HuH-7 (cell line): ENCODE measurements at regions not wholly inside any gene's neighbourhood (a gene's known extent, or its start where the extent isn't known, plus 50 kb on each side); places are given as distances from the start of the nearest gene placed in this dataset.
"Not testable (repeated sequence)": the region's sequence is repeated elsewhere in the genome, so short reads cannot be mapped to it uniquely, and the experiment has no call there.

Experiments
- DNase-seq: peaks from one replicate; pipeline ENCODE4 v3.0.0; 2011; ENCODE audit warnings: low spot score

DNA sequence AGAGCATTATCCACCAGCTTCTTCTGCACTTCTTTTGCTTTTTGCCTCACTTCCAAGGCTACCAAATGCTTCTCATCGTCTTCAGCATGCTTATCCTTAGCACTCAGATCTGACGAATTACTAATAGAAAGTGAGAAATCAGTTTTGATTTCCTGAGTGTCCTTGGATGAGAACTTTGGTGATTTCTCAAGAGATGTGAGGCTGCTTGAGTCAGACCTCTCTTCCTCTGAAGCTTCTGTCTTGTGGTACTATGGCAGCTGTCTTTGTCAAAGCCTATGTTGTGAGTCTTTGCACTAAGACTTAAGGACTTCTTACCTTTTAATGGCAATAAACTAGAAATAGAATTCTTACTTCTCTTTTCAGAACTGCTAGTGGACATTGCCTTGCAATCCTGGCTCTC, 169.9 kb downstream of the CPE start:
- no peak for DNase-seq

DNA sequence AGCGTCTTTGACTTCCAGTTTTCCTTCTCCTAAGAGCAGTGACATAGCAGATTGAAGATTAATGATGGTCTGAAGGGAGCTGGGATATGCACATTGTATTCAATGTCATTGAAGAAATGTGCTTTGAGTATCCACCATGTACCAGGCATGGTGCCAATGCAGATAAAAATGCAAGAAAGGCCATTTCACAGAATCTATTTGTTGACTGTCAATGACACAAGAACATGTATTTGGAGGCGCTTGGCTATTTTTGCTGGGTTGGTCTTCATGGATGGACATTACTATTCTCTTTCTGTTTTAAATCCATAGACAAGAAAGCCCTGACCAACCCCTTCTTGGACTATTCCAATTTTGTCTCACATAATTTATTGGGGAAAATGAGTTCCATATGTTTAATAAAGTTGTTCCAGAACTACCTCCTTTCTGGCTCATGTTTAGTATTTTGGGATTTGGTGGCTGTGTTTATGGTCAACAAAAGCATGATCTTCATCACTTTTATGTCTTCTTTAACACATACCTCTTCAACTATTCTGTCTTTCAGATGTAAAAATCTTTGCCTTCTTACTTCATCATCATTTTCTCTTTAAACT, 174.5 kb downstream of the CPE start:
- DNase-seq, result no peak

DNA sequence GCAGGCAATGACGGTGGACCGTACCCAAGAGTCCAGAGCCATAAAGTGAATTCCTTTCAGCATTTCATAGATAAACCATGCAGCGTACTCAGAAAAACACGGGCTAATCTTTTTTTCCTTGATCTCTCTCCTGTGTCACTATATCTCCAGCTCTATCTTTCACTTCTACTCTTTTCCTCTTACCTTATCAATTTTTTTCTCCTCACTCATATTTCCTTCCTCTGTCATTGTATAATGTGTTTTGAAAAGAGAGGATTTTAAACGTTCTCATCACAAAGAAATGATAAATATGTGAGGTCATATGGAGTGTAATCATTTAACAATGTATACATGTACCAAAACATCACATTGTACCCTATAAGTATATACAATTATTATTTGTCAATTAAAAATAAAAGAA, 176.5 kb downstream of the CPE start:
- DNase-seq, result no peak

DNA sequence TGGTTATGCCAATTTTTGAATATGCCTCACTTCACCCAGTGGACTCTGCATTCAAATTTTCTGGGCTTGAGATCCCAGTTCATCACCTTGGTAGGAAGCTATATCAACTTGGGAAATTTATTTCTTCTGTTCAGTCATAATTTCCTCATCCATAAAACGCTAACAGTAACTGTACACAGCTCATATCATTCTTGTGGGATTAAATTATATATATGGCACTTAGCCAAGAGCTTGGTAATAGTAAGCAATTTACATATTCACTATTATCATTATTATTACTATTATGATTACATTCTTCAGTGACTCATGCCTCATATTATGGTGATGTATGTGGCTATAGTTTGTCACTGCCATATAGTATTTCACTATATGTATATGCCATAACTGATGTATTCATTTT, 177.6 kb downstream of the CPE start:
- DNase-seq, result no peak

DNA sequence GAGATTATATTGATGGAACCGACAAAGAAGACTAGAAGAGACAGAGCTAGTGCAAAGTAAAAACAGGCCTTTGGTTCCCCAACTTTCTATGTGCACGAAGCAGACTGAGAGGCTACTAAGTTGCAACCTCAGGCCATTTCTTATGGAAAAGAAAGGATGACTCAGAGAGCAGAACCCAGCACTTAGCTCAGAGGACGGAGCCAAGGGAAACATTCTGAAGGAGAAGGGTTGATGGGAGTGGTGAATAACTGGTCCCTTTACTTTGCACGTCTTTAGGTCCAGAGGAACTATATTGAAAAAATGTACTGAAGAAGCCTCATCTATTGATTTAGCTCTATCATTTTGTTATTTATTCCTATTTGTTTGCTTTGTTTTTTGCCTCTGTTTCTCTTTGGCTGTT, 182.1 kb downstream of the CPE start:
- DNase-seq, result no peak

DNA sequence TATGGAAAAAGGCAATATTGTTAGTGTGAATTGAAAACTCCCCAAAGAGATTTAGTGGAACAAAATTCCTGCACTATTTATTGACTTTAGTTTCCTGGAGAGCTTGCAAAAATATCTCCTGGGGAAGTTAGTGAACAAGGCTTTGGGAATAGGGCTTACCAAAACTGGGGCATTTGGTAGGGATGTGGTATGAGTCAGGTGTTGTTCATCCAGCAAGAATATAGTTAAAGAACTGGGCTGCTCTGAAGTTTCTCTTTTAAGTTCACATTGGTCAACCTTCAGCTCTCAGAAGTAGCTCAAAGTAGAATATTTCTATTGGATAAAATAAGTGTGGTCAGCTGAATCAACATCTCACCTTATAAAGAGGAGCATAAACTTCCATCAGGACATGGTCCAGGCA, 185.0 kb downstream of the CPE start:
- no peak for DNase-seq

DNA sequence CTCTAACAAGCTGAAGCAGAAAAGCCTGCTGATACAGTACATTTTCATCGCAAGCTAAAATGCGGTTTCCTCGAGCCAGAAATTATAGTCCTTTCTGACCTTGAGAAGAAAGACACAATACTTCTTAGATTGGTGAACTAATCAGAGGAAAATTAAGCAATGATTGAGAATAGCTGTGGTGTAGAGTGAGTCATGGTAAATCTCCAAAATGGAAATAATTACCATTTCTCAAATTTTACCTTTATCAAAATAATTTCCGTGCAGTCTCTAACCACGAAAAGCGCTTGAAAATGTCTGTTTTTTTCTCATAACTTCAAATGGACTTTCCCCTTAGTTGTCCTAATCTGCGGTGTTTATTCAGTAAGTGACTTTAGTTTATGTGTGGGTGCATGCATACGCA, 190.2 kb downstream of the CPE start:
- no peak for DNase-seq

DNA sequence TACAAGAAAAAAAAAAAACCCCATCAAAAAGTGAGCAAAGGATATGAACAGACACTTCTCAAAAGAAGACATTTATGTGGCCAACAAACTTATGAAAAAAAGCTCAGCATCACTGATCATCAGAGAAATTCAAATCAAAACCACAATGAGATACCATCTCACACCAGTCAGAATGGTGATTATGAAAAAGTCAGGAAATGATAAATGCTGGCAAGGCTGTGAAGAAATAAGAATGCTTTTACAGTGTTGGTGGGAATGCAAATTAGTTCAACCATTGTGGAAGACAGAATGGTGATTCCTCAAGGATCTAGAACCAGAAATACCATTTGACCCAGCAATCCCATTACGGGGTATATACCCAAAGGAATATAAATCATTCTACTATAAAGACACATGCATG, 192.7 kb downstream of the CPE start:
- not testable (repeated sequence) for DNase-seq

DNA sequence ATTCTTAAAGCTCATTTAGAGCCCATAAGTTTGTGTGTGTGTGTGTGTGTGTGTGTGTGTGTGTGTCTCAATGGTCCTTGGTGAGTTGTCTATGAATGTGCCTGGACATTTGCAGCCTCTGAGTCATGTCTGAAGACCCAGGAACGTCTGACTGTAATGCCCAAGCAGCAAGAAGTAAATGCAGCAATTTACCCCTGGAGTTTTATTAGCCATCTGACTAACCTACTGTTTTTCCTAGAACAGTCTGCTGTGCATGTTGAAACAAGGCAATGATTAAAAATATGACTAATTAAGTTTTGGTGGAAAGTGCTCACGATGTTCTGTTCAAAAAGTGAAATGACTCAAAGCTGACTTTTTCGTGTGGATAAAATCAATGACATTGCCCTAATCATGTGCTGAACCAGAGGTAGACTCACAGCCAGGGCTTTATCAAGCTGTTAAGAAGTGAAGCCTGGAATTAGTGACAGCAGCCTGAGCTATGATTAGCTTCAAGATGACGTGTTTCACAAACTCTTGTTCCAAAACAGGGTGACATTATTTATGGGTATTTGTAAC, 201.6 kb downstream of the CPE start:
- DNase-seq, result no peak

DNA sequence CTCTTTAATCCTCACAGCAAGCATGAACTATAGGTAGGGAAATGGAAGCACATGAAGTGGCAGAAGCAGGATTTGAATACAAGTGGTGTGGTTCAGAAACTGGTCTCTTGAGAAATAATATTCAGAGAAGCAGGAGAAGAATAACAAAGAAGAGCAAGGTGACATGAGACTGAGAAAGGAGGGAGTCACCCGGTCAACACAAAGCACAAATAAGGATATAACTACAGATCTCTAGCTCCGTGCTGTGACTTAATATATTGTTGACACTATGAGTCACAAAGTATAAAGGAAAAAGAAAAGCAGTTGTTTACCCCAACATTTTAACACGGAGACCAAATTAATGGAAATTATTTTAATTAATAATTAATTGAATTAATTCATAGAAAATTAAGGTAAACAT, 204.5 kb downstream of the CPE start:
- DNase-seq, result no peak

DNA sequence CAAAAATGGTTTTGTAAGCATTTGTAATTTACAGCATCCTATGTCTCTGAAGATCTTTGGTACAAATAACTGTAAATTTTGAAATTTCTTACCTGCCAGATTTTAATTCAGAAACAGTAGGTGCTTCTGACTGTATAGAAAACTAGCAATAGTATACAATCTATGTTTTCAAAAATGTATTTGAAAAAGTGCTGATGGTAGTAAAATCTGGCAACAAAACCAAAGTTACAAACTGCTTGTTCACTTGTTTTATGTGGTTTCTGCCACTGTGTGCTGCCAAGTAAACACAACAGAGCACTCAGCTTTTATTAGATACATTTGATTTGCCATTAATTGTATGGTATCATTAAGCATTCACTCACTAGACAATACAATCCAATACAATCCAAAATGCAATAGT, 206.1 kb downstream of the CPE start:
- no peak for DNase-seq

DNA sequence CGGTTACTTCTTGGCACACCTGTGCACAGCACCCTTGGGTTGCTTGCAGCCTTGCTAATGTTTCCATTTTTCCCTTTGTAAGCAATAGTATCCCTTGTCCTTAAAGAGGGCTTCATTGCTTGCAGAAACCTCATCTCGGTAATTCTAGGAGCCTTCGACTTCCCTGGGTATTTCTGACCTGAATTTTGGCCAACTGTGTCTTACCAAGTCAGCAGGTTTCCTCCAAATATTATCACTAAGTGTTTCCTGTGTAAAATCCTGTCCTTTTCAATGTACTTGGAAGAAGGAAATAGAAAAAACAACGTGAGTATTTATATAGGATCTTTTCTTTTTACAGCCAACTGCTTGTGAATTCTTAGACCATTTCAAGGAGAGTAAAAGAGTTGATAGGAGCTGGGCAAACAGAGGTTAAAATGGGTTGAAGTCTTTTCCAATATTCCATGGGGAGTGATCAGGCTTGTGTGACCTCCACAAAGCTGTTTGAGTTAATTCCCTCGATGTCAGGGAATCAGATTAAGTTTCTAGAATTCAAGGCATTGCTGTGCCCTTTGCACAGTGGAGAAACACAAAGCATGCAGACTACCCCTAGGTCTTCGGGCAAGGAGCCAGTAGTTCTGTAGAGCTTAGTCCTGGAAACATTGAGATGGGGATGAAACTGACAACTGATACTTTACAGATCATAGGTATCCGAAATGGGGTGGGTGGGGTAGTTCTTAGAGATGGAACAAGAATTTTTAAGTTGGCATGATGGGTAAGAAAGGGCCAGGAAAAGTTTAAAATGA, 209.9 kb downstream of the CPE start:
- DNase-seq, result no peak

DNA sequence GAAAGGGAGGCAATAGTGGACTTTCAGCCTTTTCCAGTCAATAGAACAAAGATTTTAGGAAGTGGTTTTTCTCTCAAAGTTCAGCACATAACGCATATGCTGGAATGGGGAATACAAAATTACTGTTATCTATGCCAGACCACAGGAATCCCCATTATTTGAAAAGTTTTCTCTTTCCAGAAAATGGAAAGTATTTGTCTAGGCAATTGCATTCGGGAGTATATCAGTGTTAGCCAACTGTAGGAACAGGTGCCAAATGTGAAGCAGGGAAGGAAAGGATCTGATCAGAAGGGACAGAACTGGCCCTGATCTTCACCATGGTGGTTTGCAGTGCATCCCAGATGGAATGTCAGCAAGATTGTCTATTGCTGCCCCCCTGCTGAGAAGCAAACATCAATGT, 213.6 kb downstream of the CPE start:
- no peak for DNase-seq

DNA sequence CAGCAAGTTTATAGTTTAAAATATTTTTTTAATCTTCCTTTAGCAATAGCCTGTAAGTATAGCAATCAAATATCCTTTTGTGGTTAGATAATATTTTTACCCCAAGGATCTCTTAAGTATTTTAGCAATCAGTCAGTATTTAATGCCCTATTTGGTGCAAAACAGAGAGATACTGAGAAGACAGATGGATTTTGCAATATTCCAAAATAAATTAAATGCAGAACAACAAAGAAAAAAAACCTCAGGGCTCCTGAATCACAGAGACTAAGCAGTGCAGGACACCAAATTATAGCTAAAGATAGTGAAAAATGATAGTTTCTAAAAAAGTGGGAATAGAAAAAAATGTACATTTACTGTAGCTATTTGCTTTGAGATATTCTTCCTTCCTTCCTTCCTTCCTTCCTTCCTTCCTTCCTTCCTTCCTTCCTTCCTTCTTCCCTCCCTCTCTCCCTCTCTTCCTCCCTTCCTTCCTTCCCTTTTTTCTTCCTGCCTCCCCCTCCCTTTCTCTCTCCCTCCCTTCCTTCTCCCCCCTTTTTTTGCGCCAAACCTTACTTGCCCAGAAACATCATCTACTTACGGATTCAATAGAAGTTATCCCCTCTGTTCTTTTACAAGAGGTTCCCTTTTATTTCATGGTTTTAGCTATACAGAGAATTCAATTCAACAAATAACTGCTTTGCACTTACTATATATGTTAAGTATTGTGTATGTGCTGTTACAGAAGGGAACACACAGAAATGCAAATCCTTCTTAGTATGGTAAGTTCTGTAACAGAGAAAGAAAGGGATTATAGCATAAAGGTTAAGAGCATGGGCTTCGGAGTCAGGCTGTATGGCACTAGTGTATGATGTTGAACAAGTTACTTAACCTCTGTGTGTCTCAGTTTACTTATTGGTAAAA, 219.0 kb downstream of the CPE start:
- no peak for DNase-seq

DNA sequence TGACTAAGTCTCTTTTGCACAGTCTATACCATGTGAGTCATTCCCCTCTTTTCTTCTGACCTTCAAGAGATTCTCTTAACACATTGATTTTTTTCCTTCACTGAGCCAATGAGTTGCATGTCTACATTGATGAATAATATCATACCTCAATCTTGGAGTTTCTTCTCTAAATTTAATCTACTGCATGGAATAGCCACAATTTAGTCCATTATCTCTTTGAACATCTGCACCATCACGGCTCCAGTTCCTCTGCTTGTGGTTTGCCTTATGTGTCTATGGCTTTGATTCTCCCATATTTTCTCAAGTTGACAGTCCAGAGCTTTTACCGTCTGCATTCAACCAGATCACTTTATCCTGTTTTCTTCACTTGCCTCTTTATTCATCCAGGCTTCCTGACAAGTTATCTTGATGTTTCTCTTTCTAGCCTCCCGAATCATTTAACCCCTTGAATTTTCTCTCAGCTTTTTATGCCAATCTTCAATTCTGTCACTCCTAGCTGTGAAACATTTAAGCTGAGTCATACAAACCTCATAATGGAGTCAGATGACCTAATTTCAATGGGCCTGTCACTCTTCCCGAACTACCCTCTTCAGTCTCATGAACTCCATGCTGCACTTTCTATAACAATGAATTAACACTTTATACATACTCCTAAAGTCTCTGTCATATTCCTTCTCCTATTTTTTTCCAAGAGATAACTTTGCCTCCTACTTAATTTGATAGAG, 222.3 kb downstream of the CPE start:
- DNase-seq, result no peak

DNA sequence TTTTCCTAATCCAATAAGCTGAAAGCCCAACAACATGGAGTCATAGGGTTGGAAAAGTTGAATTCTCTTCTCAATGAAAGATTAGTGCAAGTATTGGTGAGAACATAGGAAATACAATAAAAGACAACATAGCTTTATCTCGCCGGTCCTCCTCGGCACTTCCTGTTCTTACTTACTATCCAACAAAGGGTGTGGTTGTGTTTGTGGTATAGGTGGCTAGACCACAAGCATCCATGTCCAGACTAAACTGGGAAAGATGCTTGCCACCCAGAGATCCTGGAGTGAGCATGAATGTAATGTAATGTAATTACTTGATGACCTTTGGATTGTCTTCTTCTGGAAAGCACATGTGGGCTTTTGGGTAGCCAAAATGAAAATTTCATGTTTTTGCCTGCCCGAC, 223.8 kb downstream of the CPE start:
- no peak for DNase-seq

DNA sequence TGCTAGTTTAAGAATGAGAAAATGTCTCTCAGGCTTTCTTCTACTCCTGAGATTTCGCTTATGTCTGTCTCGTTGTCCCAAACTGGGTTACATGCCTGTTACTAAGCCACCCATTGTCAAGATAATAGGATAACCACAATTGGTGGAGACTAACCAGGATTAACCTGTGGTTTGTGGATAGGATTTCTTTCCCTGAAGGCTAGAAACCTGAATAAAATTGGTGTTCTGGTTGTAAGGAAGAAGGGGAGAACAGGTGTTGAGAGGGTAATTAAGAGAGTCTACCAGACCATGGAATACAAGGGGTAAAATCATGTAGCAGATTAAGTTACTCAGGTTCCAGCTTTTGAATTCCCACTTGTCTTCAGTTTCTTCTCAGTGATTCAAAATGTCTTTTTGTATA, 225.4 kb downstream of the CPE start:
- no peak for DNase-seq

DNA sequence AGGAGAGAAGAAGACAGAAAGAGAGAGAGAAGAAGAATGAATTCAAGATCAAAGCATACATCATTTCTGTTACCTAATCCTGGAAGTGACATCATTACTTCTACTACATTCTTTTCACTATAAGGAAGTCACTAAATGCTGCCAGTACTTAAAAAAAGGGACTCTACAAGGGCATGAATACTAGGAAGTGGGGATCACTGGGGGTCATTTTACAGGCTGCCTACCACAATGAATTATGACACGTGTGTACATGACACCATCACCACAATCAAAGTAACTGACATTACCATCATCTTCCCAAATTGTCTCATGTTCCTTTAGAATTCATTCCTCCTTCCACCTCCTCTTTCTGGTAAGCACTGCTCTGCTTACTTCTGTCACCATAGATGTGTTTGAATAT, 227.0 kb downstream of the CPE start:
- DNase-seq, result no peak

DNA sequence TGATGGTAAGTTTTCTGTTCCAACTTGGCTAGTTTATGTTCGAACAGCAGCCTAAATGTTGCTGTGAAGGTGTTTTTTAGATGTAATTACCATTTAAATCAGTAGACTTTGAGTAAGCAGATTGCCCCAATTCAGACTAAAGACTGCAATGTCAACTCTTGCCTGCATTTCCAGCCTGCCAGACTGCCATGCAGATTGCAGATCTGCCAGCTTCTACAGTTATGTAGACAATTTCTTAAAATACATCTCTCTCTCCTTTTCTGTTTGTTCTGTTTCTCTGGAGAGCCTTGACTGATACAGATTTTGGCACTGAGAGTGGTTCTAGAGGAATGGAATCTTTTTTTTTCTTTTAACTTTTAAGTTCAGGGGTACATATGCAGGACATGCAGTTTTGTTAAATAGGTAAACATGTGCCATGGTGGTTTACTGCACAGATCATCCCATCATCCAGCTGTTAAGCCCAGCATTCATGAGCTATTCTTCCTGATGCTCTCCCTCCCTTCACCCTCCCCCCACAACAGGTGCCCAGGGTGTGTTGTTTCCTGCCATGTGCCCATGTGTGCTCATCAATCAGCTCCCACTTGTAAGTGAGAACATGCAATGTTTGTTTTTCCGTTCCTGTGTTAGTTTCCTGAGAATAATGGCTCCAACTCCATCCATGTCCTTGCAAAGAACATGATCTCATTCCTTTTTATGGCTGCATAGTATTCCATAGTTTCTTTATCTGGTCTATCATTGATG, 227.8 kb downstream of the CPE start:
- DNase-seq, result no peak

DNA sequence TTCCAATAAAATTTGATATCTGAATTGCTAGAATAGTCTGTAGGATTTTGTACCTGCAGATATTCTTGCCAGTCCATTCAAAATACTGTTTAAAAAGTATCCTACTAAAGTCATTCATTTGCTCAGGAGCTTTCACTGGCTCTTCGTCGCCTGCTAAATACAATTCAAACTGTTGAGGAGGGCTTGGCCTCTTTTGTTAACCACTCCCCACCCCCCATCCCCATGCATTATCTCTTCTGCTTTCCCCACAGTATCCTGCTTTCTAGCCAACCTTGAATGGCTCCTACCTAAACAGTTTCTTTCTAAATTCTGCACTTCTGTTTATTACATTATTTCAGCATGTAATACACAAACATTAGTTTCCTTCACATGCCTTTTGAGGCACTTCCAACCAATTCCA, 230.8 kb downstream of the CPE start:
- no peak for DNase-seq

DNA sequence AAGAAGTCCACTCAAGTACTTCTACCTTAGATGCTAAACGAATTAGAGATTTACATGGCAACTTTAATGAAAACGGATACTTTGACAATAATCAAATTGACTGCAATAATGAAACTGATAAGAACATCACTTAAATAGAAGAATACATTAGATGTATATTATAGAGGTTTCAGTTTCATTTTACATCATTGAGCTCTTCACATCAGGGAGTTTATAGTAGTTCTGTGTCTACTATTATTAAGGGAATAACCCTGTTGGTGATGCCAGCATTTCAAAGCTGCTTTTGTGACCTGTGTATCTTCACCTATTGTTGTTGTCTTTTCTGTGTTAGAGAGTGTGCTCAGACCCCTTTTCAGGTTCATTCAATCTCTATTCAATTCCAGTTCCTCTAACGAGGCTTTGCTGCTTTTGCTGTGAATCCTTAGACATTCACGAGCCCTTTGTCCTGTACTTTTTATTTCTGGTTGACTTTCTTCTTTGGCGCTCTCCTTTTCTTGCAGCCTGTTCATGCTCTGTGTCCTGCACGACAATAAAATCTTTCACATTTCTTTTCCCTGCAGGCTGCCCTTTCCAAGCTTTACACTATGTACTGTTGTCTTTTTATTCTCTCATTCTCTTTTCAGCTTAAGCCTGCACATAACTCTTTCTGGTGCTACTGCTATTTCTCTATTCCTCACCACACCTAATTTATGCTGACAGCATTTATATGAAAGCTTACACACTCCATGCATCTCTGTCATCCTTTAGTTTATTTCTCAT, 232.1 kb downstream of the CPE start:
- DNase-seq, result no peak
